Lung (tissue), 11 donors: ENCODE measurements at regions not wholly inside any gene's neighbourhood (a gene's known extent, or its start where the extent isn't known, plus 50 kb on each side); places are given as distances from the start of the nearest gene placed in this dataset.

Experiments
- ATAC-seq: fragments of 200-7000 bp; cut with Tn5 transposase; one replicate; pipeline ENCODE4 v1.9.1; 2020; ENCODE audit warnings: moderate number of reproducible peaks; ENCODE audit not compliant: insufficient read depth, low FRiP score
- DNase-seq, 3 donors: peaks; one replicate each; pipeline ENCODE4 v3.0.0-alpha.2; 2013 to 2017
- H3K27ac ChIP-seq, 2 donors: one replicate each; pipeline ENCODE4 v1.5.1; 2013; ENCODE audit warnings: mild to moderate bottlenecking in 2 of 2, moderate library complexity in 2 of 2, control low read depth in 1 of 2, inconsistent platforms in 1 of 2, low read depth in 1 of 2, low read length in 1 of 2
- H3K27me3 ChIP-seq, 3 donors: one replicate each; pipeline ENCODE4 v1.5.1; 2013; ENCODE audit warnings: low read length in 2 of 3; ENCODE audit not compliant: control insufficient read depth in 3 of 3, insufficient read depth in 3 of 3
- H3K36me3 ChIP-seq, 4 donors: one replicate each; pipeline ENCODE4 v1.5.1; 2013; ENCODE audit warnings: low read length in 4 of 4, mild to moderate bottlenecking in 1 of 4, moderate library complexity in 1 of 4; ENCODE audit not compliant: control insufficient read depth in 4 of 4, insufficient read depth in 4 of 4
- H3K4me1 ChIP-seq, 5 donors: one replicate each; pipeline ENCODE4 v1.5.1; 2013; ENCODE audit warnings: low read length in 5 of 5, mild to moderate bottlenecking in 2 of 5, moderate library complexity in 1 of 5; ENCODE audit not compliant: control insufficient read depth in 5 of 5, insufficient read depth in 5 of 5
- H3K4me3 ChIP-seq: one replicate; pipeline ENCODE4 v1.5.1; 2013; ENCODE audit warnings: mild to moderate bottlenecking, control low read depth, moderate library complexity
- H3K9ac ChIP-seq, 2 donors: one replicate each; pipeline ENCODE4 v1.5.1; 2013; ENCODE audit warnings: low read length in 2 of 2, control low read depth in 1 of 2; ENCODE audit not compliant: insufficient read depth in 1 of 2
- H3K9me3 ChIP-seq, 4 donors: one replicate each; pipeline ENCODE4 v1.5.1; 2013; ENCODE audit warnings: low read length in 3 of 4, mild to moderate bottlenecking in 1 of 4, moderate library complexity in 1 of 4; ENCODE audit not compliant: control insufficient read depth in 4 of 4, insufficient read depth in 3 of 4
- WGBS, 2 donors: extraction: QIAGEN DNeasy Blood & Tissue Kit; methylation state at CpG; one replicate each; pipeline ENCODE4 v1.1.7; 2013; 5-methylcytosine and 5-hydroxymethylcytosine counted together
- TF ChIP-seq, protein P1 (sequence below): IDR thresholded peaks from 2 replicates; pipeline ENCODE4 v1.5.1; 2012; ENCODE audit warnings: mild to moderate bottlenecking; ENCODE audit errors: control extremely low read depth, extremely low read depth
- donor health status: control.
- donor health status: control.
- donor health status: Bipolar disorder and iron deficiency.
- donor health status: healthy.
- donor health status: DM: yes; HTN: yes; CAD: no.

DNA sequence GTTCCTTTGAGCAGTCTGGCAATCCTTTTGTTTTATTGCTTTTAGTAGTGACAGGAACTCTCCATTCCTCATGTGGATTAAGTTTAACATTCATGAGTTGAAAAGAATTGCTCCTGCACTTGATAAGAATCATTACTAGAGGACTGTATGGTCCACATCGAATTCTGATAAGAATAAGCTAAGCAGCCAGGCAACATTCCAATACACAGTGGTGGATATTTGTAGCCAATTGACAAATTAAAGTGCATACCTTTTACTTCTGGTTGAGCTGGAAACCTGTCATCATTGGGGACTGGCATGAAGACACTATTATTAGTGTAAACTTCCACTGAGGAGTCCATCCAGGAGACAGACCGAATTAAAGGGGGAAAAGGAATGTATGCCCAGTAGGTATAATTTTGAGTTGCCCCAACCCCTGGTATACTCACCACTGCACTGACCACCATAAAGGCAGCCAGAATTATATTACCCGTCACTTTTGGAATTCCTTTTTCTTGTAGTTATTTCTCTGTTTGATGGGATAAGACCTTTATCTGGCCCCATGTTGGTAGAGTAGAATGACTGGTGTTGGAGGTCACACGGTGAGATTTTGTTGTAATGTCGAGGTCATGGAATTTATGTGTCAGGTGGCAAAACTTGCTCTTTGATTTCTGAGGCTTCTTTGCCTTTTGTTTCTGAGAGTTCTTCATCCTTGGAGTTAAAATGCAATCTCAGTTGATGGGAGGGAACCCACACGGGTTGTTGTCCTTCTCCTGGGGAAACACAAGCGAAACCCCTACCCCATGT lies 72.1 kb upstream of the ARL4D start:
- H3K9me3 ChIP-seq: no peaks in the 10 kb centered on the region
- DNase-seq (no peak), ATAC-seq (no peak)
- H3K4me1 ChIP-seq: peaks cover 0 to 20% (median 5%) of the 10 kb centered on the region in 5 donors
- WGBS, 2 donors: 74 to 83% methylated on average over 7 of the region's 7 CpGs
- H3K9ac ChIP-seq: no peak overlapping the region
- TF ChIP-seq, protein P1, sequence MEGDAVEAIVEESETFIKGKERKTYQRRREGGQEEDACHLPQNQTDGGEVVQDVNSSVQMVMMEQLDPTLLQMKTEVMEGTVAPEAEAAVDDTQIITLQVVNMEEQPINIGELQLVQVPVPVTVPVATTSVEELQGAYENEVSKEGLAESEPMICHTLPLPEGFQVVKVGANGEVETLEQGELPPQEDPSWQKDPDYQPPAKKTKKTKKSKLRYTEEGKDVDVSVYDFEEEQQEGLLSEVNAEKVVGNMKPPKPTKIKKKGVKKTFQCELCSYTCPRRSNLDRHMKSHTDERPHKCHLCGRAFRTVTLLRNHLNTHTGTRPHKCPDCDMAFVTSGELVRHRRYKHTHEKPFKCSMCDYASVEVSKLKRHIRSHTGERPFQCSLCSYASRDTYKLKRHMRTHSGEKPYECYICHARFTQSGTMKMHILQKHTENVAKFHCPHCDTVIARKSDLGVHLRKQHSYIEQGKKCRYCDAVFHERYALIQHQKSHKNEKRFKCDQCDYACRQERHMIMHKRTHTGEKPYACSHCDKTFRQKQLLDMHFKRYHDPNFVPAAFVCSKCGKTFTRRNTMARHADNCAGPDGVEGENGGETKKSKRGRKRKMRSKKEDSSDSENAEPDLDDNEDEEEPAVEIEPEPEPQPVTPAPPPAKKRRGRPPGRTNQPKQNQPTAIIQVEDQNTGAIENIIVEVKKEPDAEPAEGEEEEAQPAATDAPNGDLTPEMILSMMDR: no peak
- H3K36me3 ChIP-seq: no peaks in the 10 kb centered on the region
- H3K4me3 ChIP-seq: no peak overlapping the region
- H3K27ac ChIP-seq: no peak overlapping the region
- no peaks in the 10 kb centered on the region for H3K27me3 ChIP-seq

DNA sequence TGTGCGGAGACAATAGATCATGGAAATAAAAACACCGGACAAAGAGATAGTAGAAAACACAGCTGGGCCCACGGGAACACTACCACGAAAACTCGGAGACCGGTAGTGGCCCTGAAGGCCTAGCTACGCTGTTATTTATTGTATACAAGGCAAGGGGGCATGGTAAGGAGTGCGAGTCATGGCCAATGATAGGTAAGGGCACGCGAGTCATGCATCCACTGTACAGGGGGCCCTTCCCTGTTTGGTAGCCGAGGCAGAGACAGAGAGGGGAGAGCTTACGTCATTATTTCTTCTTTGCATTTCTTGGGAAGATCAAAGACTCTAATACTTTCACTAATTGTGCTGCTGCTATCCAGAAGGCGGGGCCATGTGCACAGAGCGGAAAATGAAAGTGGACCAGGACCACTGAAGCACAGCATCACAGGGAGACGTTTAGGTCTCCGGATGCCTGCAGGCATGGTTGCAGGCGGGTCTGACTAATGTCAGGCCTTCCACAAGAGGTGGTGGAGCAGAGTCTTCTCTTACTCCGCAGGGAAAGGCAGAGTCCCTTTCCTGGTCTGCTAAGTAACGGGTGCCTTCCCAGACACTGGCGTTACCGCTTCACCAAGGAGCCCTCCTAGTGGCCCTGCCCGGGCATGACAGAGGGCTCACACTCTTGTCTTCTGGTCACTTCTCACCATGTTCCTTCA lies 74.4 kb upstream of the ARL4D start:
- ATAC-seq: no peak
- Histone ChIP-seq H3K9me3 (peaks cover 0 to 4% (median 0%) of the 10 kb centered on the region in 4 donors), H3K4me1 (peaks cover 0 to 17% (median 5%) of the 10 kb centered on the region in 5 donors), H3K9ac (no peak overlapping the region), H3K36me3 (no peaks in the 10 kb centered on the region), H3K27me3 (no peaks in the 10 kb centered on the region), H3K4me3 (no peak overlapping the region), H3K27ac (peak overlapping the region in 1 of 2 donors; percentile 10)
- no peak for DNase-seq
- TF ChIP-seq, protein P1: no peak
- 81 to 85% methylated on average over 22 of the region's 22 CpGs for WGBS, 2 donors

DNA sequence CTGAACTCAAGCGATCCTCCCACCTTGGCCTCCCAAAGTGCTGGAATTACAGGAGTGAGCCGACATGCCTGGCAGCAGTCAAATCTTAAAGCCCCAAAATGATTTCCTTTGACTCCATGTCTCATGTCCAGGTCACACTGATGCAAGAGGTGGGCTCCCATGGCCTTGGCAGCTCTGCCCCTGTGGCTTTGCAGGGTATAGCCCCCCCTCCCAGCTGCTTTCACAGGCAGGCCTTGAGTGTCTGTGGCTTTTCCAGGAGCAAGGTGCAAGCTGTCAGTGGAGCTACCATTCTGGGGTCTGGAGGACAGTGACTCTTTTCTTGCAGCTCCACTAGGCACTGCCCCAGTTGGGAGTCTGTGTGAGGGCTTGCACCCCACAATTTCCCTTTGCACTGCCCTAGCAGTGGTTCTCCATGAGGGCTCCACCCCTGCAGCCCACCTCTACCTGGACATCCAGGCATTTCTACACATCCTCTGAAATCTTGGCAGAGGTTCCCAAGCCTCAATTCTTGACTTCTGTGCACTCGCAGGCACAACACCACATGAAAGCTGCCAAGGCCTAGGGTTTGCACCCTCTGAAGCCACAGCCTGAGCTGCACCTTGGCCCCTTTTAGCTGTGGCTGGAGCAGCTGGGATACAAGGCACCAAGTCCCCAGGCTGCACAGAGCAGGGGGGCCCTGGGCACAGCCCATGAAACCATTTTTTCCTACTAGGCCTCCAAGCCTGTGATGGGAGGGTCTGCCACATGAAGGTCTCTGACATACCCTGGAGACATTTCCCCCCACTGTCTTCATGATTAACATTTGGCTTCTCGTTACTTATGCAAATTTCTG lies 79.3 kb upstream of the ARL4D start:
- TF ChIP-seq, protein P1: no peak
- H3K9ac ChIP-seq: no peak overlapping the region
- no peak for DNase-seq
- H3K27ac ChIP-seq: no peak overlapping the region
- no peaks in the 10 kb centered on the region for H3K27me3 ChIP-seq
- no peak overlapping the region for H3K4me3 ChIP-seq
- 96 to 97% methylated on average over 4 of the region's 4 CpGs for WGBS, 2 donors
- H3K36me3 ChIP-seq: no peaks in the 10 kb centered on the region
- peaks cover 0 to 4% (median 0%) of the 10 kb centered on the region in 4 donors for H3K9me3 ChIP-seq
- no peak for ATAC-seq
- H3K4me1 ChIP-seq: no peaks in the 10 kb centered on the region
